Suprapubic skin (tissue), 4 donors: ENCODE measurements at regions not wholly inside any gene's neighbourhood (a gene's known extent, or its start where the extent isn't known, plus 50 kb on each side); places are given as distances from the start of the nearest gene placed in this dataset.

Experiments
- EP300 ChIP-seq: sonication (generic); formaldehyde crosslinking; IDR thresholded peaks from one replicate; pipeline ENCODE4 v1.6.1; 2017; ENCODE audit warnings: antibody characterized with exemption
- POLR2A ChIP-seq, 2 donors: fragments of 450-650 bp; IDR thresholded peaks; one replicate each; pipeline ENCODE4 v1.6.1; 2017; ENCODE audit warnings: antibody characterized with exemption in 2 of 2, mild to moderate bottlenecking in 2 of 2, moderate library complexity in 2 of 2
- POLR2AphosphoS5 ChIP-seq, 3 donors: sonication (generic); formaldehyde crosslinking; IDR thresholded peaks; one replicate each; pipeline ENCODE4 v1.6.1; 2017; ENCODE audit warnings: antibody characterized with exemption in 3 of 3
- TF ChIP-seq, protein P1 (sequence below), 2 donors: fragments of 200-600 bp in 1 of 2; fragments of 450-650 bp in 1 of 2; sonication (generic) in 1 of 2; IDR thresholded peaks; one replicate each; pipeline ENCODE4 v1.5.1; 2016 to 2019; ENCODE audit warnings: antibody characterized with exemption in 2 of 2, mild to moderate bottlenecking in 1 of 2, moderate library complexity in 1 of 2

DNA sequence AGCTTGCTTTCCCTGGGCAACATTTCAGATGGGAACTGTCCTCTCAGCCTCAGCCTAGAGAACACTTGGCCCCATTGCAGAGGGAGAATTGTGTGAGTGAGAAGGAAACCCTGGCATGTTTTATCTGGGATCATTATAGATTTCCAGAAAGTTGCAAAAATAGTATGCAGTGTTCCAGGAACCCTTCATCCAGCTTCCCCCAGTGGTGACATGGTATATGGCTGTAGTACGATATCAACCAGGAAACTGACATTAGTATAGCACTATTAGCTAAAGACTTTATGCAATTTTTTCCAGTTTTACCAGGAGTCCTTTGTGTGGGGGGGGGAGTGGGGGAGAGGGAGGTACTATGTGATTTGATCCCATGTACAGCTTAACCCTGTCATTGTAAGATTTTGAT, 166.2 kb upstream of the KBTBD8 start:
- TF ChIP-seq, protein P1, sequence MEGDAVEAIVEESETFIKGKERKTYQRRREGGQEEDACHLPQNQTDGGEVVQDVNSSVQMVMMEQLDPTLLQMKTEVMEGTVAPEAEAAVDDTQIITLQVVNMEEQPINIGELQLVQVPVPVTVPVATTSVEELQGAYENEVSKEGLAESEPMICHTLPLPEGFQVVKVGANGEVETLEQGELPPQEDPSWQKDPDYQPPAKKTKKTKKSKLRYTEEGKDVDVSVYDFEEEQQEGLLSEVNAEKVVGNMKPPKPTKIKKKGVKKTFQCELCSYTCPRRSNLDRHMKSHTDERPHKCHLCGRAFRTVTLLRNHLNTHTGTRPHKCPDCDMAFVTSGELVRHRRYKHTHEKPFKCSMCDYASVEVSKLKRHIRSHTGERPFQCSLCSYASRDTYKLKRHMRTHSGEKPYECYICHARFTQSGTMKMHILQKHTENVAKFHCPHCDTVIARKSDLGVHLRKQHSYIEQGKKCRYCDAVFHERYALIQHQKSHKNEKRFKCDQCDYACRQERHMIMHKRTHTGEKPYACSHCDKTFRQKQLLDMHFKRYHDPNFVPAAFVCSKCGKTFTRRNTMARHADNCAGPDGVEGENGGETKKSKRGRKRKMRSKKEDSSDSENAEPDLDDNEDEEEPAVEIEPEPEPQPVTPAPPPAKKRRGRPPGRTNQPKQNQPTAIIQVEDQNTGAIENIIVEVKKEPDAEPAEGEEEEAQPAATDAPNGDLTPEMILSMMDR (IDR thresholded peaks at IDR 0.05), result no peak
- no peak for TF ChIP-seq EP300
- TF ChIP-seq POLR2AphosphoS5 (IDR thresholded peaks at IDR 0.05), result no peak
- no peak for TF ChIP-seq POLR2A (IDR thresholded peaks at IDR 0.05)
